Endothelial cell of umbilical vein (primary cell): ENCODE measurements at regions not wholly inside any gene's neighbourhood (a gene's known extent, or its start where the extent isn't known, plus 50 kb on each side); places are given as distances from the start of the nearest gene placed in this dataset.

Experiments used
- EZH2 ChIP-seq: IDR thresholded peaks from 2 replicates; pipeline ENCODE4 v1.6.1; 2012; ENCODE audit warnings: borderline replicate concordance, low read depth, mild to moderate bottlenecking, moderate library complexity, low read length, inconsistent platforms; ENCODE audit not compliant: severe bottlenecking
- FOS ChIP-seq: IDR thresholded peaks from 2 replicates; pipeline ENCODE4 v1.6.1; 2011; ENCODE audit warnings: mild to moderate bottlenecking, low read length, moderate library complexity, borderline replicate concordance; ENCODE audit not compliant: insufficient read depth
- GATA2 ChIP-seq: IDR thresholded peaks from 2 replicates; pipeline ENCODE4 v1.7.0; 2011; ENCODE audit warnings: low read depth, mild to moderate bottlenecking, moderate library complexity, mixed read lengths, low read length; ENCODE audit not compliant: insufficient read length, insufficient read depth
- JUN ChIP-seq: IDR thresholded peaks from 2 replicates; pipeline ENCODE4 v1.6.1; 2011; ENCODE audit warnings: borderline replicate concordance, low read depth; ENCODE audit not compliant: insufficient read length, insufficient read depth
- MYC ChIP-seq: IDR thresholded peaks from one replicate; pipeline ENCODE4 v1.6.1; 2011; ENCODE audit warnings: mild to moderate bottlenecking, low read depth, low read length
- POLR2A ChIP-seq: IDR thresholded peaks from 2 replicates; pipeline ENCODE4 v1.6.1; 2012; ENCODE audit warnings: low read depth, mild to moderate bottlenecking, control low read depth, low read length
- POLR2AphosphoS5 ChIP-seq: IDR thresholded peaks from 2 replicates; pipeline ENCODE4 v1.6.1; 2012; ENCODE audit warnings: low read depth, mild to moderate bottlenecking, control low read depth, low read length, moderate library complexity; ENCODE audit not compliant: insufficient read depth
- TF ChIP-seq, protein P1 (sequence below), 2 donors: IDR thresholded peaks; 1 replicate in 1 of 2; 2 replicates in 1 of 2; pipeline ENCODE4 v1.5.1; 2011; ENCODE audit warnings: low read length in 2 of 2, mild to moderate bottlenecking in 2 of 2, moderate library complexity in 2 of 2, control low read depth in 1 of 2, inconsistent platforms in 1 of 2, low read depth in 1 of 2; ENCODE audit not compliant: insufficient read depth in 1 of 2; ENCODE audit errors: extremely low read depth in 1 of 2
- TF ChIP-seq, protein P2 (sequence below): IDR thresholded peaks from 2 replicates; pipeline ENCODE4 v1.6.1; 2011; ENCODE audit not compliant: insufficient read depth, insufficient read length

DNA sequence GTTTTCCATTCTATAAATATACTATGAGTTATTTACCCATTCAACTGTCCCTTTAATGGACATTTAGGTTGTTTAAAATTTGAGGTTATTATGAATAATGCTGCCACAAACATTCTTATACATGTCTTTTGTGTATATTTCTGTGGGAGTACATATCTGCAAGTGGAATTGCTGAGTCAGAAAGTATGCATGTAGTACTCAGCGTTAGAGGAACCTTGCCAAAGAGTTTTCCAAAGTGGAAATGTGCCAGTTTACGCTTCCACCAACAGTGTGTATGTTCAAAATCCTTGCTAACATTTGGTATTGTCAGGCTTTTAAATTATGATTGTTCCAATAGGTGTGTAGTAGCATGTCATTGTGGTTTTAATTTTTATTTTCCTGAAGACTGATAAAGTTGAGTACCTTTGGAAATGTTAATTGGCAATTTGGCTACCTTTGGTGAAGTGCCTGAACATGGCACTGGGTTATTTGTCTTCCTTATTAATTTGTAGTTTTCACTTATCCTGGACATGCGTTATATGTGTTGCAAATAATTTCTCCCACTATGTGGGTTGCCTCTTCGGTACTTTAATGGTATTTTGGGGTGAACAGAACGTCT is 341.2 kb downstream of the CD83 start:
- TF ChIP-seq, protein P1, sequence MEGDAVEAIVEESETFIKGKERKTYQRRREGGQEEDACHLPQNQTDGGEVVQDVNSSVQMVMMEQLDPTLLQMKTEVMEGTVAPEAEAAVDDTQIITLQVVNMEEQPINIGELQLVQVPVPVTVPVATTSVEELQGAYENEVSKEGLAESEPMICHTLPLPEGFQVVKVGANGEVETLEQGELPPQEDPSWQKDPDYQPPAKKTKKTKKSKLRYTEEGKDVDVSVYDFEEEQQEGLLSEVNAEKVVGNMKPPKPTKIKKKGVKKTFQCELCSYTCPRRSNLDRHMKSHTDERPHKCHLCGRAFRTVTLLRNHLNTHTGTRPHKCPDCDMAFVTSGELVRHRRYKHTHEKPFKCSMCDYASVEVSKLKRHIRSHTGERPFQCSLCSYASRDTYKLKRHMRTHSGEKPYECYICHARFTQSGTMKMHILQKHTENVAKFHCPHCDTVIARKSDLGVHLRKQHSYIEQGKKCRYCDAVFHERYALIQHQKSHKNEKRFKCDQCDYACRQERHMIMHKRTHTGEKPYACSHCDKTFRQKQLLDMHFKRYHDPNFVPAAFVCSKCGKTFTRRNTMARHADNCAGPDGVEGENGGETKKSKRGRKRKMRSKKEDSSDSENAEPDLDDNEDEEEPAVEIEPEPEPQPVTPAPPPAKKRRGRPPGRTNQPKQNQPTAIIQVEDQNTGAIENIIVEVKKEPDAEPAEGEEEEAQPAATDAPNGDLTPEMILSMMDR (IDR thresholded peaks at IDR 0.05; ENCODE audit: extremely low read depth in 1 of 2, insufficient read depth in 1 of 2, low read depth in 1 of 2, low read length in 2 of 2) = no peak
- no peak for TF ChIP-seq POLR2AphosphoS5
- TF ChIP-seq, protein P2, sequence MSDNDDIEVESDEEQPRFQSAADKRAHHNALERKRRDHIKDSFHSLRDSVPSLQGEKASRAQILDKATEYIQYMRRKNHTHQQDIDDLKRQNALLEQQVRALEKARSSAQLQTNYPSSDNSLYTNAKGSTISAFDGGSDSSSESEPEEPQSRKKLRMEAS = no peak
- TF ChIP-seq EZH2 = no peak
- TF ChIP-seq POLR2A = no peak
- no peak for TF ChIP-seq FOS
- no peak for TF ChIP-seq JUN
- TF ChIP-seq MYC = no peak
- TF ChIP-seq GATA2 = no peak
